Right ventricle myocardium superior (tissue), 1 donor: ENCODE measurements at regions not wholly inside any gene's neighbourhood (a gene's known extent, or its start where the extent isn't known, plus 50 kb on each side); places are given as distances from the start of the nearest gene placed in this dataset.
"Not testable (repeated sequence)": the region's sequence is repeated elsewhere in the genome, so short reads cannot be mapped to it uniquely, and the experiment has no call there.

Source experiments
- ATAC-seq: fragments of 200-7000 bp; cut with Tn5 transposase; one replicate; pipeline ENCODE4 v1.9.1; 2020; ENCODE audit warnings: mild to moderate bottlenecking; ENCODE audit not compliant: poor library complexity
- DNase-seq: peaks from one replicate; pipeline ENCODE4 v3.0.0-alpha.2; 2020
- intact Hi-C: fragments of 100-400 bp; cut with DNase I; formaldehyde crosslinking; loops from one replicate; pipeline ENCODE4 v1.11.2; 2022
- donor health status: DM: no; HTN: yes; CAD: no; lungs with severe emphysema.

DNA sequence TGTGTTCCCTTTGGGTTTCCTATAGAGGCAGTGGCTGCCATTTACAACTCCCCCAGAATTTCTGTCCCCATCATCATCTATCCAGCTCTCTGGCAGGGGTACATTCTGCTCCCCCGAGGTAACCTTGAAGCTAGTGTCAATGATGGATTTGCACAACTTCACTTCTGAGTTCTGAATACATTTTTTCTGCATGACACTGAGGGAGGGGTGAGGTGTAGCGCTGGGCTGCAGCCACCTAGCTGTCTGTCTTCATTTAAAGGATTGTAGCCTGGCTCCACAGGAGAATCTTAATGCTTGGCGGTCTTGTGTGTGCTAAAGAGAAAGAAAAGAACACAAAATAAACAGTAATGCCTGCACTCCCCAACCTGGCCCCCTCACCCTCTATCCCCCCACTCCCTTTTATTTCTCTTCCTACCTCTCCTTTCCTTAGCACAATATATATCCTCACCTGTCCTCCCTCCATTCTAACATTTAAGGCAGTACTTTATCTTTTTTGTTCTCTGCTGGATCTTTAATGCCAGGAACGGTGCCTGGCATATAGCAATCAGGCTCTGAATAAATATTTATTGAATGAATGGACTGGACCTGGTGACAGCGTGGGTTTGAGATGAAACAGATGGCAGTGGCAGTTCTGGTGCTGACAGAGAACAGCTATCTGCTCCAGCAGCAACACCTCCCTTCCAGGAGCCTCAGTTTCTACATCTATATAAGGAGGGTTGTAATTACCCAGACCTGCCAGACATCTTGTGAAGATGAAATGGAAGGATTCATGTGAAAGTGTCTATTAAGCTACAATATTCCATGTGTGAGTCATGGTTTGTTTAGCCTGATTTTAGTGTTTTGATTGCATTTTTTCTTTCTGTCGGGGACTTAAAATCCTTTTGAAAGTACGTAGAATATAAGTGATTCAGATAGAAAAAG, 163.5 kb upstream of the CDH11 start:
- peak; percentile 38 for DNase-seq
- intact Hi-C loops, result no loop called here
- peak; percentile 83 for ATAC-seq

- ATAC-seq (peak; percentile 45), DNase-seq (no peak)
- intact Hi-C loops, result no loop called here
Observed at GRCh38 chr16:65284626-65285025, 162.8 kb upstream of the CDH11 start.

- DNase-seq, result no peak
- ATAC-seq, result no peak
- intact Hi-C loops, result no loop called here
Observed at GRCh38 chr16:65283181-65283651, 161.4 kb upstream of the CDH11 start.

GRCh38 chr16:65281586-65281985, 159.7 kb upstream of the CDH11 start:
- ATAC-seq (no peak), DNase-seq (no peak)
- intact Hi-C loops, result no loop called here

GRCh38 chr16:65280845-65281512, 159.1 kb upstream of the CDH11 start:
- intact Hi-C loops, result no loop called here
- DNase-seq, result no peak
- ATAC-seq, result no peak

DNA sequence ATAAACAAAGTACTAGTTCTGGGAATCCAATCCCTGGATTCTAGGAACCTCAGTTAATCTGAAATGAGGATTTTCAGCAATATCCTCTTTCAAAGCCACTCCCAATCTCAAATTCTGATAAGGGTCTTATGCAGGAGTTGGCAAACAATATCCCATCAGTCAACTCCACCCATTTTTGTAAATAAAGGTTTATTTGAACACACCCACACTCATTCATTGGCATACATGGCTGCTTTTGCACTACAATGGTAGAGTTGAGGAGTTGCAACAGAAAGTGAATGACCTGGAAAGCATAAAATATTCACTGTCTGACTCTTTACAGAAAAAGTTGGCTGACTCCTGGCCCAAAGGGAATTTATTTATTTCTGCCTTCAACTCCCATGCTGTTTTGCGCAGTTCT, 157.7 kb upstream of the CDH11 start:
- intact Hi-C loops, result no loop called here
- DNase-seq (no peak), ATAC-seq (no peak)

- intact Hi-C loops, result no loop called here
- DNase-seq, result no peak
- ATAC-seq, result no peak
Observed at GRCh38 chr16:65278874-65279273, 157.0 kb upstream of the CDH11 start.

- DNase-seq, result no peak
- no peak for ATAC-seq
- intact Hi-C loops, result no loop called here
Observed at GRCh38 chr16:65274566-65274965, 152.7 kb upstream of the CDH11 start.

GRCh38 chr16:65272699-65273414, 151.0 kb upstream of the CDH11 start:
- intact Hi-C loops, result no loop called here
- DNase-seq (no peak), ATAC-seq (no peak)

GRCh38 chr16:65271996-65272395, 150.1 kb upstream of the CDH11 start:
- DNase-seq, result no peak
- intact Hi-C loops, result no loop called here
- ATAC-seq, result no peak

GRCh38 chr16:65268331-65268730, 146.5 kb upstream of the CDH11 start:
- intact Hi-C loops, result no loop called here
- ATAC-seq (no peak), DNase-seq (no peak)

DNA sequence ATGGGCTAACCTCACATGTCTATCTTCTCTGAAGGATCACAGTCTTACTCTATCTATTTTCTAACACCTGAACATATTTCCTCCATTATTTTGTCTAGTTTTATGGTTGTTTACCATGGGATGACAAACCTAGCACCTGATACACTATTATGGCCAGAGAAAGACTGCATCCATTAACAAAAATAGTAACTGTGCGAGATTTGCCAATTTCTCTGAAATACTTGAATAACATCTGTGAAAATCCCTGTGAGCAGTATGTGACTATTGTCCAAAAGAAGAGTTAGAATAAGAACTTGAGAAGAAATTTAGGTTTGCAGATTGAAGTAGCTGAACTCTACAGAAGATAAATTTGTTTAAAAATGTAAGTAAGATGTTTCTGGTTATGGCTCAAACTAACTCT, 142.0 kb upstream of the CDH11 start:
- ATAC-seq (no peak), DNase-seq (no peak)
- intact Hi-C loops, result no loop called here

DNA sequence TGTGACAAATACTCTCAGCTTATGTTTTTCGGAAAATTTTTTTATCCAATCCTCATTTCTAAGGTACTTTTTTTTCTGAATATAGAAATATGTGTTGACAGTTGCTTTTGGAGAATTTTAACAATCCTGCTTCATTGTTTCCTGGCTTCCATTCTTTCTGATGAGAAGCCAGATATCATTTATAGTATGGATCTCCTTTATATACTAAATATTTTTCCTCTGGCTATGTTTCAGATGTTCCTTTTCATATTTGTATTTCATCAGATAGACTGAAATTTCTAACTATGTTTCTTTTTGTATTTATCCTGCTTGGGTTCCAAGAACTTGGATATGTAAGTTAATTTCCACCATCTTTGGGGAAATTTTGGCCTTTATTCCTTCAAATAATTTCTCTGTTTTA, 138.9 kb upstream of the CDH11 start:
- no peak for ATAC-seq
- intact Hi-C loops, result no loop called here
- DNase-seq, result no peak

DNA sequence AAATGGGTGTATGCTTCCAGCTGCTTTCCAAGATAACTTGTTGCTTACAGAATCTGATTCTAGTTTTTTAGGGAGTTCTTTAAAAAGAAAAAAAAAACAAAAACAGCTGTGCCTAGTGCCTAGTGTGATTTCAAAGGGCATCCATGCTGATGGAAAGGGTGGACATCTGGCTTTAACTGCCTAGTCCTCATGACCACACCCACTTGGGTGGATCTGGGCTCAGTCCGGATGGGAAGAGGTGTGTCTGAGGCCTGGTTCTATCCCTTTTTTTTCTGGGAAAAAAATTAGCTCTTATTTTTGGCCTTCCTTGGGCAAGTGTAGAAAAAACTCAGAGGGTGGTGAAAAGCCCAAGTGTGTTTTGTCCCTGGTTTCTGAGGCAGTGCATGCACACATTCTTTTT, 132.3 kb upstream of the CDH11 start:
- ATAC-seq (no peak), DNase-seq (no peak)
- intact Hi-C loops, result no loop called here

- ATAC-seq, result peak; percentile 98
- DNase-seq, result peak; percentile 80
- intact Hi-C loops, result no loop called here
Observed at GRCh38 chr16:65249768-65250167, 127.9 kb upstream of the CDH11 start.

GRCh38 chr16:65244787-65245186, 122.9 kb upstream of the CDH11 start:
- DNase-seq (no peak), ATAC-seq (no peak)
- intact Hi-C loops, result no loop called here

DNA sequence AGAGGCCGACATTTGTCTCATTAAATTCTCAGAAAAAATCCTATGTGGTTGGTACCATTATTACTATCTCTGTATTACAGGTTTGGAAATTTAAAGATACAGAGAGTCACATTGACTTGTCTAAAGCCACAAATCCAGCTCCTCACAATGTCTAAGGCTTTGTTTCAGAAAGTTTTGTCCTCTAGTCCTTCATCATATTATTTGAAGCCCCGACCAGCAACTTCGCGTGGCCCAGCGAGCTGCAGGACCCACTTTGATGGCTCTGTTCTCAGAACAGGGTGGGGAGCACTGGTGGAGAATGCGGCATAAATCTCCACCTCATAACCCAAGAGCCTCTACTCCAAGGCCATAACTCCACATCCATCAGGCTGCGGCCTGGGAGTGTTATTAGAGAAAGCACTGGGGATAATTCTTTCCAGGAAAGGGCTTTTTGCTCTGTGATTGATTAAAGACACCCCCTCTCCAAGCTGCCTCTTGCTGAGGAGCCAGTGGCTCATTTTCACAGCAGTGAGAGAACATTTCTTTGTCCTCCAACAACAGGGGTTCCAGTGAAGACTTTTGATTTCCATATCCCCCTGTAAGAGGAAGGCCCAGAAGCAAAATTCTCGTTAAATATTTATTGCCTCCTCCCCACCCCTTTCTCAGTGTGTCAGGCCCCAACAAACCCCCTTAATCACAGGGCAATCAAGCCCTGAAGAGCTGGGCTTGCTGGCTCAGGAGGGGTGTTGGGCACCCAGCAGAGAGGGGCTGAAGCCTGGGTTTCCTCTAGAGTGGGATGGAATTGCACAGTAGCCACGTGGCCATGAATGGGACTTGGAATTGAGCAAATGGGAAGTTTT, 113.7 kb upstream of the CDH11 start:
- intact Hi-C loops, result no loop called here
- ATAC-seq, result no peak

GRCh38 chr16:65234721-65235320, 113.0 kb upstream of the CDH11 start:
- ATAC-seq, intact Hi-C loops: not testable (repeated sequence)

More for the DNA sequence above, 113.7 kb upstream of the CDH11 start:
- no peak for DNase-seq

More at GRCh38 chr16:65234721-65235320, 113.0 kb upstream of the CDH11 start:
- DNase-seq, result not testable (repeated sequence)
